ENCODE measurements at regions not wholly inside any gene's neighbourhood (a gene's known extent, or its start where the extent isn't known, plus 50 kb on each side); places are given as distances from the start of the nearest gene placed in this dataset.

- TF ChIP-seq POLR2AphosphoS5 (IDR thresholded peaks at IDR 0.05; ENCODE audit: low read depth, low read length), result no peak
- TF ChIP-seq POLR2A (IDR thresholded peaks at IDR 0.05; ENCODE audit: low read depth, low read length), result no peak
- no peak for TF ChIP-seq TAF1 (IDR thresholded peaks at IDR 0.05; ENCODE audit: borderline replicate concordance, low read depth, low read length)
These were observed 687.0 kb downstream of the NUP35 start for GRCh38 chr2:183811281-183811680.
